GM18951 (cell line): ENCODE measurements at regions not wholly inside any gene's neighbourhood (a gene's known extent, or its start where the extent isn't known, plus 50 kb on each side); places are given as distances from the start of the nearest gene placed in this dataset.
"Not testable (repeated sequence)": the region's sequence is repeated elsewhere in the genome, so short reads cannot be mapped to it uniquely, and the experiment has no call there.

Experiments
- POLR2A ChIP-seq: IDR thresholded peaks from 4 replicates; pipeline ENCODE4 v1.6.1; 2011; ENCODE audit warnings: mild to moderate bottlenecking; ENCODE audit not compliant: insufficient read length, insufficient read depth; ENCODE audit errors: extremely low read depth
- in situ Hi-C: fragments of 300-500 bp; cut with MboI; formaldehyde crosslinking; loops from one replicate; pipeline ENCODE4 v1.12.0; 2022; ENCODE audit warnings: low sequenced_read_pairs, mixed read lengths, inconsistent platforms; ENCODE audit not compliant: unreplicated experiment

DNA sequence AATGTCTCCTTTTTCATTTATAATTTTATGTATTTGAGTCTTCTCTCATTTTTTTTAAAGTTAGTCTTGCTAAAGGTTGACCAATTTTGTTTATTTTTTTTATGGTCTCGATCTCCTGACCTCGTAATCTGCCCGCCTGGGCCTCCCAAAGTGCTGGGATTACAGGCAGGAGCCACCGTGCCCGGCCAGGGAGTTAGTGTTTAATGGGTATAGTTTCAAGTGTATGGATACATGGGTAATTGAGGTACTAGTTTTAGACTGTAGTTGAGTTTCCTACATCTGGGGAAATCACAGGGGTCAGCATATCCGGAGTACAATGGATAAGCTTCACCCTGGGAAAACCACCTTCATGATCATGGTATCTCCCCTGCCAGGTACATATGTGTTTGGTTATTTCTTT lies 267.3 kb upstream of the KCND2 start:
- TF ChIP-seq POLR2A = no peak
- in situ Hi-C loops = no loop called here

DNA sequence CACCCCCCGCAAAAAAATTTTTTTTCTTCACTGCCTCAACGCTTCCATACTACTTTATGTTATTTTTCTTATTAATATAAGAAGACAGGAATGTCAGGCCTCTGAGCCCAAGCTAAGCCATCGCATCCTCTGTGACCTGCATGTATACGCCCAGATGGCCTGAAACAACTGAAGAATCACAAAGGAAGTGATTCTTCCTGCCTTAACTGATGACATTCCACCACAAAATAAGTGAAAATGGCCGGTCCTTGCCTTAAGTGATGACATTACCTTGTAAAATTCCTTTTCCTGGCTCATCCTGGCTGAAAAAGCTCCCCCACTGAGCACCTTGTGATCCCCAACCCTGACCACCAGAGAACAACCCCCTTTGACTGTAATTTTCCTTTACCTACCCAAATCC lies 258.7 kb upstream of the KCND2 start:
- in situ Hi-C loops = not testable (repeated sequence)

DNA sequence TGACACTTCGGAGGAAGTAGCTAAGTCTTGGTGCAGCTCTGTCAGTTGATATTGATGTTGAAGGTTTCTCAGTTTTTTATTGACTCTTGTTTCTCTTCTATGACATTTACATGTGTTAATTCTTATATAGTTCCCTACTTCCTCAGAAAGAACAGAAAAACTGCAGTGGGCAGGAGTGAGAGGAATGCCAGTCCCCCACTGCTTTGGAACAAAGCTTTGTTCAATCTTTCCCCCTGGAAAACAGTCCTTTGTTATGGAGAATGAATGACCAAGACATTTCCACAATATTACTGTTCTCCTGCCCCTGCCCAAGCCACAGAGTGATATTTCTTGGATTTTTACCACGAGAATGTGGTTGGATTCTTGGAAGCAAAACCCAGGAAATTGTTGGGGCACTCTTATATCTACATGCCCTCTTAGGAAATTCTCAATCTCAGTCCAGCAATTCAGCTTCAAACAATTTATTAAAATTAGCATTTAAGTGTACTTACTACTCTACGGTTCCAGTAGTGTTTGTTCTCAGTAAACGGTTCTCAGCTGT lies 258.0 kb upstream of the KCND2 start:
- TF ChIP-seq POLR2A = no peak
- in situ Hi-C loops = no loop called here

DNA sequence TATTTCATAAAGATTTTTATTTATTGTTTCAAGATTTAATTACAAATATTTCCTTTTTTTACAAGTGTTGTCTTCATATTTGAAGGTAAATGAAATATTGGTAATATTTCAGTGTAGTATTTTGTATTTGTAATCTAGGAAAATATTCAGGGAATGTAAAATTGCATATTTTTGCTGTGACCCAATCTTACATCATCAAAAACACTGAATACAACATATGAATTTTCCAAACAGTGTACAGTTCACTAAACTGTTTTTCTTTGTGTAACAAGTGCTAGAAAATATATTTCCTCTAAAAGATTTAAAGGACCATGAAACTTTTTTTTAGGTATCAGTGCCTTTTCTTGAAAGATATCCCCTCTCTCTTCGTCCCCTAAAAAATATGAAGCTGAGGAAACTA lies 251.9 kb upstream of the KCND2 start:
- in situ Hi-C loops = no loop called here
- TF ChIP-seq POLR2A = no peak

DNA sequence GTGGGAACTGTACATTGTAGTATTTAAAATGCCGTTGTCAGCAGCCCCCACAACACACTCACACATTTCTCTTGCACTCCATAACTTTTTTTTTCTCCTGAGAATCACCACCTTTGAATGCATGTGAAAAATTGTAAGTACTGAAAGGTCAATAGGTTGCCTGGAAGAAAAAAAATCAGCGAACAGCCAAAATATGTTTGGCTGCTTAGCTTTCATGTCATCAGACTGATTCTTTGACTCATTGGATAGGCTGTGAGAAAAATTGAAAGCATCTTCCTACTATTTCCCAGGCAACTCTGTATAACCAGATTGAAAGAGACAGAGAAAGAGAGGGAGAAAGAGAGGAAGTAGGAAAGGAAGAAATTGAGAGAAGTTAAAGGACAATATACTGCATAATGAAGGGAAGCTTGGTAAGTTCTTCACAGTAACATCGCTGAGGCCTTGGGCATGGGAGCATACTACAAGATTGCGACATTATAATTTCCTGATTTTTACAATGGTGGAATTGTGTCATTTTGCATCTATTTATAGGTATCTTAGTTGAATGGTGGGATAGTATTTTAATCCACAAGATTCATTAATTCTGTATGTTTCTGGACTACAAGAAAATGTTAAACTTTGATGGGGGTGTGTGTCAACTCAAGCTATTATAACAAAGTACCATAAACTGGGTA lies 249.3 kb upstream of the KCND2 start:
- TF ChIP-seq POLR2A = no peak
- in situ Hi-C loops = no loop called here

DNA sequence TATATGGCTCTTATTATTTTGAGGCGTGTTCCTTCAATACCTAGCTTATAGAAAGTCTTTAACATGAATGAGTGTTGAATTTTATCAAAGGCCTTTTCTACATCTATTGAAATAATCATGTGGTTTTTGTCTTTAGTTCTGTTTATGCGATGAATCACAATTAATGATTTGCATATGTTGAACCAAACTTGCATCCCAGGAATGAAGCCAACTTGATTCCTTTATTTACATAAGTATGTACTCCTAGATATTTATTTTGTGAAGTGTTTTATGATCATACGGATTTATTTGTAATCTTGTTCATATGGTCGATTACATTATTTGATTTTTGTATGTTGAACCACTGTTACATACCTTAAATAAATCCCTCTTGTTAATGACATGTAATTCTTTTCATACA lies 244.3 kb upstream of the KCND2 start:
- TF ChIP-seq POLR2A = no peak
- in situ Hi-C loops = no loop called here

DNA sequence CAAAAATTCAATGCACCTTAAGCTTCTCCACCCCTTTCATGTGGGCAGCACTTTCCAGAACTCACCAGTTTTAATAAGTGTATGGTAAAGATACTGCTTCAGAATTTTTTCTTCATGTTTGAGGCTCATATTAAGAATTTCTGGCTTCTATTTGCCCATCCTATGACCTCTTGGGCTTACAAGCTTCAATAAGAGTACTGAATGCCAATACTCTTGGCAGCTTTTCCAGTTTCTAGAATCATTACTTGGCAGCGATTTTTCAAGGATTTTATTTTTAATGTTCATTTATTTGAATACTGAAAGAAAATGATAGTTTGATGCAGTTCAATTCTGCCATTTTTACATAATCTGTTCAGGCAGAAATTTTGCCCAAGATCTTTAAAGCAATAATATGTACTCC lies 242.1 kb upstream of the KCND2 start:
- in situ Hi-C loops = no loop called here
- TF ChIP-seq POLR2A = no peak

DNA sequence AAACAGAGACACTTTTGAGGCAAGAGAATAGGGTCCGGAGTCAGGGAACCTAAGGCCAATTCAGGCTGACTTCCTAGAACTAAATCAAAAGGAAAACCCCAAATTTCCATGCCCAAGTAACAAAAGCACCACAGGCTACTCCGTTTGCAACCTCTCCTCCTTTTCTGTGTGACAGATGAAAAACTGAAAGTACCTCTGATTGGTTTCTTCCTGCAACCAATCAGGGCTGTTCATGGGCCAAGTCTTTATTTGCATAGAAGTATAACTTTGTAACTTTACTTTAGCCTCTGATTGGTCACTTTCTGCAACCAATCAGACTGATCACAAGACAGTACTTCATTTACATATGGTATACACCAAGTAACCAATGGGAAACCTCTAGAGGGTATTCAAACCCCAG lies 239.9 kb upstream of the KCND2 start:
- no peak for TF ChIP-seq POLR2A
- in situ Hi-C loops = no loop called here

DNA sequence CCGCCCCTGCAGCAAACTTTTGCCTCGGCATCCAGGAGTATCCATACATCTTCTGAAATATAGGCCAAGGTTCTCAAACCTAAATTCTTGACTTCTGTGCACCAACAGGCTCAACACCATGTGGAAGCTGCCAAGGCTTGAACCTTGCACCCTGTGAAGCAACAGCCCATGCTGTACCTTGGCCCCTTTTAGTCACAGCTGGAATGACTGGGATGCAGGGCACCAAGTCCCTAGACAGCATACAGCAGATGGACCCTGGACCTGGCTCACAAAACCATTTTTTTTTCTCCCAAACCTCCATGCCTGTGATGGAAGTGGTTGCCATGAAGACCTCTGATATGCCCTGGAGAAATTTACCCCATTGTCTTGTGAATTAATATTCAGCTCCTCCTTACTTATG lies 233.8 kb upstream of the KCND2 start:
- TF ChIP-seq POLR2A = no peak
- in situ Hi-C loops = no loop called here

DNA sequence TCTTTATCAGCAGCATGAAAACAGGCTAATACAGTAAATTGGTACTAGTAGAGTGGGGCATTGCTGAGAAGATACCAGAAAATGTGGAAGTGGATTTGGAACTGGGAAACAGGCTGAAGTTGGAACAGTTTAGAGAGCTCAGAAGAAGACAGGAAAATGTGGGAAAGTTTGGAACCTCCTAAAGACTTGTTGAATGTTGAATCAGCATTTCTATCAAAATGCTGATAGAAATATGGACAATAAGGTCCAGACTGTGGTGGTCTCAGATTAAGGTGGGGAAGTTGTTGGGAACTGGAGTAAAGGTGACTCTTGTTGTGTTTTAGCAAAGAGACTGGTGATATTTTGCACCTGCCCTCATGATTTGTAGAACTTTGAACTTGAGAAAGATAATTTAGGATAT lies 231.2 kb upstream of the KCND2 start:
- in situ Hi-C loops = no loop called here
- no peak for TF ChIP-seq POLR2A

DNA sequence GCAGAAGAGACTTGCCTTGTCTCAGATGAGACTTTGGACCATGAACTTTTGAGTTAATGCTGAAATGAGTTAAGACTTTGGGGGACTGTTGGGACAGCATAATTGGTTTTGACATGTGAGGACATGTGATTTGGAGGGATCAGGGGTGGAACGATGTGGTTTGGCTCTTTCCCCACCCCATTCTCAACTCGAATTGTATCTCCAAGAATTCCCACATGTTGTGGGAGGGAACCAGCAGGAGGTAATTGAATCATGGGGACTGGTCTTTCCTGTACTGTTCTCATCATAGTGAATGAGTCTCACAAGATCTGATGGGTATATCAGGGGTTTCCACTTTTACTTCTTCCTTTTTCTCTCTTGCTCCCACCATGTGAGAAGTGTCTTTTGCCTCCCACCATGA lies 229.7 kb upstream of the KCND2 start:
- in situ Hi-C loops = no loop called here

DNA sequence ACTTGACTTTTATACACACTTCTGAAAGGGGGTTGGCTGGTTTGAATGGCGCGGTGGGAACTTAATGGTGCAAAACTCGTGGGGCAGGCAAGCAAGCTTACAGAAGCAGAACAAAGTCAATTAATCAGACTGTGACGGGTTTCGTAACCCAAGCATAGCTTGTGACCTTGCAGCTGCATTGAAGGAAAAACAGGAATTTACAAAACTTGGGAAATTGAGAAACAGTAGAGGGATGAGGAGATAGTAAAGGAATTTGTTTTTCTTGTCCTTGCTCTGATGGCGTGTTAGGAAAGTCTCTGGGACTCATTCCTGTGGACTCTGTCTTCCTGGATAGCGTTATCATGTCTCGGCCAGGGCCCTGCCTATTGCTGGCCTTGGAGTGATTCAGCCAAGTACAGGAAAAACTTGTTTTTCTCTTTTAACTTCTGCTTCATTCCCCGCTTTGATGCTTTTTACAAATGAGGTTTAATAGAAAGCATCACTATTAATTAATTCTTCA lies 220.0 kb upstream of the KCND2 start:
- TF ChIP-seq POLR2A = no peak
- in situ Hi-C loops = no loop called here

More for the DNA sequence above, 229.7 kb upstream of the KCND2 start:
- no peak for TF ChIP-seq POLR2A

DNA sequence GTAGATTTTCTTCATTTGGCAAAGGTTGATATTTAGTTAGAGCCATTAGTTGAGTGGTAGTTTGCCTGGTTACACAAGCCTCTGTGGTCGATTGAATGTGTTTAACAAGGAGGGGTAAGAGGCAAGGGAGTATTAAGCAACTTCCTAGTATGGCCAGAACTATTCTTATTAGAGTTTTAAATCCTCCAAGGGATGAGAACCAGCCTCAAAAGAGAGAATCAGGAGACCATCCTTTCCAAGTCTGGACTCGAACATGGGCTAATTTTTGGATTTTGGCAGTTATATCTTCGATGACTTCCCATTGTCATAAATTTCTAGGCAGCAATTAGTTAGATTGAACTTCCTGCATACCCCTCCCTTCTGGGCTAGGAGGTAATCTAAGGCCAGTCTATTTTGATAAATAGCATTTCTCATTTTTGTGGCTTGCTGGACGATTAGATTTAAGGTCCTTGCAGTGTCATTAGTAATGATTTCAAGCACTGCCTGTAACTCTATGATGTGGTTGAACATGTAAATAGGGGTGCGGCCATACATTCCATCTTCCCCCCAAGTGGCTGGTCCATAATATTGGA lies 219.5 kb upstream of the KCND2 start:
- TF ChIP-seq POLR2A = no peak
- in situ Hi-C loops = no loop called here

DNA sequence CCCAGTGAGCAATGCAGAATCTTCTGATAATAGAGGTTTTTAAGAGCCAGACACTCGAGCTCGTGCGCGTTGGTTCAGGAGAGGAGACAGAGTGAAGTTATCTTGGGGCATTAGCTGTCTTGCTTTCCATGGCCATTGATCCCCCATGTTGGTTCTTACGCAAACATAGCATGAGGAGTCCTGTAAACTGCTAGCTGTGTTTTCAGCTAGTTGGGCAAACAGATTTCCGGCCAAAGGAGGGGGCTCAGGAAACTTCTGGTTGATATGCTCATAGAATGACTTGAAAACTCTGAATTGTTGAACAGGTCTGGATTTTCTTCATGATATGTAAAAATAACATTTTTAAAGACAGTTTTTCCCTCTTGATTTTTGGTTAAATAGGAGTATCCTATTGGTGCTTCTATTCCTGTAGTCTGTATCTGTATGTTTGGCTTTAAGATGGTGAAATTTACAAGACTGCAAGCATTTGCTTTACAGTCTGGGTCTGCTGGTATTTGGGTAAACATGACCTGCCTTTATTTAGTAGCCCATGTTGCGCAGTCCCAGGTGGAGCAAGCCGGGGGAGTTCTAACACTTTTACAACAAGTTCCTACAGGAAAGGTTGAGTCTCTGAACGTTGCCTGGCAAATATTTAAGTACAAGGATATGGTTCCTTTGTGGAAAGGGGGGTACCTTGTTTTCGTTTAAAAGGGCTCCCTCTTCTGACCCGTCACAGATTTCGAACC lies 218.4 kb upstream of the KCND2 start:
- no peak for TF ChIP-seq POLR2A
- in situ Hi-C loops = no loop called here

DNA sequence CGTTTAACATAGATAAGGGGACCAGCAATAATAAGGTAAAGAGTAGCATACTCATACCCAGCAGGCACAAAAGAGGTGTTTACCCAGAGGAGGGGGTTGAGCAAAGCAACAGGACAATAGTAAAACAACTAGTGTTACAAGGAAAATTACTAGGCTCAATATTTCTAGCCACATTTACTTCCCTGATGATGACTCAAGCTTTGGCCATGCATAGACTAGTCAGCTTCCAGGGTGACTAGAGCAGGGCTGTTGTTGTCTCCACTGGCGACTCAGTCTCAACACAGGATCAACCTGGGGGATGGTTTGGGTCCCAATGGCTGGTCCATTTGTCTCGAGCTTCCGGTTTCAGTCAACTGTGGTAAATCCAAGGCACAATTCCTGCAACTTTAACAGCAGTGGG lies 217.7 kb upstream of the KCND2 start:
- in situ Hi-C loops = no loop called here
- no peak for TF ChIP-seq POLR2A
